Left renal pelvis (tissue), 4 donors: ENCODE measurements at regions not wholly inside any gene's neighbourhood (a gene's known extent, or its start where the extent isn't known, plus 50 kb on each side); places are given as distances from the start of the nearest gene placed in this dataset.
"Not testable (repeated sequence)": the region's sequence is repeated elsewhere in the genome, so short reads cannot be mapped to it uniquely, and the experiment has no call there.

Source experiments
- DNase-seq, 4 donors: peaks; one replicate each; pipeline ENCODE4 v3.0.0-alpha.2; 2013; ENCODE audit warnings: low read depth in 4 of 4, low spot score in 3 of 4

DNA sequence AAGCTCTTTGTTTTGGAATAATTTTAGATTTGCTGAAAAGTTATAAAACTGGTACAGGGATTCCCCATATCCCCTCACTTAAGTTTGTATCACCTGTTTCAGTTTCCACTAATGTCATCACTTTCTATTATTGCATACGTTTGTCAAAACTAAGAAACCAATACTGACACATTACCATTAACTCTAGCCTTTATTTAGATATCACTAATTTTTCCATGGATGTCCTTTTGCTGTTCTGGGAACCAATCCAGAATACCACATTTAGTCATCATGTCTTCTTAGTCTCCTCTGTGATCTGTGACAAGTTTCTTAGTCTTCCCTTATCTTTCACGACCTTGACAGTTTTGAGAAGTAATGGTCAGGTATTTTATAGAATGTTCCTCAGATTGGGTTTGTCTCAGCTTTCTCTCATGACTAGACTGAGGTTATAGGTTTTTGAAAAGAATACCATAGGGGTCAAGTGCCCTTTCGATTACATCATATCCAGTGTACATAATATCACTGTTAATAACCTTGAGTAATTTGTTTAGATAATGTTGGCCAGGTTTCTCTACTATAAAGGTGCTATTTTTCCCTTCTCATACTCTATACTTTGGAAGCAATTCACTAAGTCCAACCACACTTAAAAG is 51.9 kb upstream of the NMUR2 start:
- DNase-seq = no peak

DNA sequence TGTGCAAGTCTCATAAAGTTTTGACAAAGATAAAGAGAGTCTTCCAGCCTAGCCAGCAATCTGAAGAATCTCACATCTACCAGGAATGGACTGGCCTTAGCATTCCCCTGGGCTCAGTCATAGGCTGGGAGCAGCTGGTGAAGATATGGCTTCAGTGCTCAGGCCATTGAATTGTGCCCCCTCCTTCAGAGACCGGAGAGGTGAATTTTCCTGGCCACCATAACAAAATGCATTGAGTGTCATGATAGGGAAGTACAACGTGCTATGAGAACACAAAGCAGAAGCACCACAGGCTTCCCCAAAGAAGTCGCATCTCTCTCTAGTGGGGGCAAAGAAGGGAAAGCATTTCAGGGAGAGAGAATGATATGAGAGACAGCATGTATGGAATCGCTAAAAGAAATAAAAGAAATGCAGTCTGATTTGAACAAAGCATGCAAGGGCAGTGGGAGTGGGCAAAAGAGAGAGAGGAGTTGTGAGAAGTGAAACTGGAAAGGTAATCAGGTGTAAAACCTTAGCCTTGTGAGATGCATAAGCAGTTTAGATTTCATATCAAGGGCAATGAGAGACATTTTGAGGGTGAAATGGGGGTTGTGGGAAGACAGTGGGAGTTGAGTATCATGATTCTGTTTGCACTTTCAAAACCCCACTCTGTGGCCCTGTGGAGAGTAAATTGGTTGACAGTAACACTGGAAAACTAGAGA is 57.1 kb upstream of the NMUR2 start:
- DNase-seq = no peak

DNA sequence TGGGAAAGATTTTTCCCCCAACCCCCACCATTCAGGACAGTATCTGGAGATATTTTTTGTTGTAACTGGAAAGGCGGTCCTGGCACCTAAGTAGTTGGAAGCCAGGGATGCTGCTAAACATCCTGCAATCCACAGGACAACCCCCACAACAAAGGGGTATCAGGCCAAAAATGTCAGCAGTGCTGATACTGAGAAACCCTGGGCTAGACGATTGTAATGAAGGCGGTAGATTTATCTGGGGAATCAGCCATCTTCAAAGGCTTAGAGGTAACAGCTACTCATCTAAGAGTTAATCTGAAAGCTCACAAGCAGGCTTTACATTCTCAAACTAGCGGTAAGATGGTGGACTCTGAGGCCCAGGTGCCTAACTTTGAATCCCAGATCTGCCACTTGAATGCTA is 59.0 kb upstream of the NMUR2 start:
- no peak for DNase-seq

DNA sequence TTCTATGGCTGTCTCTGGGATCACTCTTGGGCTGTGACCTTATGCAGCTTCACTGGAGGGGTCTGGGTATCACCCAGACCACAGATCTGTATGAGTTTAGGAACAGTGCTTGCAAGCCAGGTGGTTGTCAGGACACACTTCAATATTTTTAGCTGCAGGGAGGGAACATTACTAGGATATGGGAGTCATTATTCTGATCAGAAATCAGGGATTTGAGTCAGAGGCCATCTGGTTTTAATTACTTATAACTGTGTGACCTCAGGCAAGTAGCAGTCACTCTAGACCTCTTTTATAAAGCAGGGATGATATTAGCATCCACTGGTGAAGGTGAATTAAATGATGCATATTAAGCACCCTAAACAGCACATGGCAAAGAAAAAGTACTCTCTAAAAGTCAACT is 60.1 kb upstream of the NMUR2 start:
- no peak for DNase-seq

DNA sequence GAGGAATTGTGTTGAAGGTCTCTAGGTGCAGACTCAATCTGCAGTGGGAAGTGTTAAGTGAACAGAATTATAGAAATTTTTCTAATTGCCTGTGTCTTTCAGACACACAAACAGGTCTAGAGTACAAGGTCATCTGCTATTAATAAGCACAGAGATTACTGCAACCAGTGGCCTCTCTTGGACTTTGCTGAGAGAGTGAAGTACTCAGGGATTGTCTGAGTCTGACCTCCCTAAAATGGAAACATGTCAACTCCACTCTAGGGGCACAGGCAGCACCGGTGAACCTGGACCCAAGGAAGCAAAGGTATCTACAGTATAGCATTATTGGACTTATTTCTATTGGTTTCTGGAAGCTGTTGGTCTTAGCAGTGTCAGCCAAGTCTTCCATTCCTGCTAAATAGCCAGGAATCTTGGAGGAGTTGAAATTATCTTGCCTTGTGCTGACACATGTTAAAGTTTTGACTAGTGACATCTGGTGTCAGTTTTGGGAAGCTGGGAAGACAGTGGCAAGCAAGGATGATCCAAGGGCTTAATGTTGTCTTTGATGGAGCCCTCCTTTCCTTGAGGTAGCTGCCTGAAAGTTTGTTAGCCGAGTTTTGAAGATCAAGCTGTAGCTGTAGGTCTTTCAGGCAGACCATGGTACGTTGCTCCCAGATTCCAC is 61.1 kb upstream of the NMUR2 start:
- no peak for DNase-seq

DNA sequence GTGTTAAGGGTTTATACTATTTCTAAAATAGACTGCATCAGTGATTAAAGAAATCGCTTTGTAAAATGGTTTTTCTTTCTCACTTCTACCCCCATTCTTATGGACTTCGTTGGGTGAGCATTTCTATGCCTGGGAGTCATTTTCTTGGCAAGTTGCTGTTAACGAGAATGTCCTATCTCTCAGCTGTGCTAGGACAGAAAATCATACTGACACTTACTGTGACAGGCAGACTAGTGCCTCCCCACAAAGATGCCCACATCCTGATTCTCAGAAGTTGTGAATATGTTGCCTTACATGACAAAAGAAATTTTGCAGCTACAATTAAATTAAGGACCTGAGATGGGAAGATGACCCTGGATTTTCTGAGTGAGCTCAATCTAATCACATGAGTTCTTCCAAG is 65.1 kb upstream of the NMUR2 start:
- no peak for DNase-seq

DNA sequence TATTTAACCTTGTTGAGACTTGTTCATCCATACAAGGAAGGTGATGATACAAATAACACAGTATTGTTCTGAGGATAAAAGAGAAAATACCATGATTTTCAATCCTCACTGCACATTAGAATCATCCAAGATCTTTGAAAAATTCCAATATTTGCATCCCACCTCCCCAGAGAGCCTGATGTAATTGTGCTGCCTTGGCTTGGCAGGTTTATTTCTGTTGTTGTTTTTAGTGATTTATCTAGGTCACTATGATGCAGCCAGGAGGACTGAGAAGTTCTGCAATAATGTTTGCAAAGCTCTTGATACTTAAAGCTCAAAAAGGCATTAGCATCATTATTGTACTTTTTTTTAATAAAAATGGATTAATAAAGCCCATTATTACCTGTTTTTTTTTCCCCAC is 67.0 kb upstream of the NMUR2 start:
- DNase-seq = no peak

DNA sequence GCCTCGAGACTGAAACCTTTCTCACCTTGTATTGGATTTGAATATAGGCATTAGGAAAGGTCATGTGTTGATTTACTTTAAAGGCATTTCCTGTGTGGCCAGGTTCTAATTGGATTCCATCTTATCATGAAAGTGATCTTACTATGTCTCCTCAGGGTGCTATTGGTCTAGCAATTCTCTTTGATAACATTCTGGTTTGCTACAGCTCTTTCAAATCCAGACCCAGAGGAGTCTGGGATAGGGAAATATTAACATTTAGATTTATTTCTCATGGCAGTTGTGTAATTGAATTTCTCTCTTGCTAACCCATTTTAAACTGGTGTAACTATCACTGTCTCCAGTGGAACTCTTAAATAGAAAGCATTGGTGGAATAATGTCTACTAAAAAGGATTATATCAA is 69.9 kb upstream of the NMUR2 start:
- DNase-seq = no peak

DNA sequence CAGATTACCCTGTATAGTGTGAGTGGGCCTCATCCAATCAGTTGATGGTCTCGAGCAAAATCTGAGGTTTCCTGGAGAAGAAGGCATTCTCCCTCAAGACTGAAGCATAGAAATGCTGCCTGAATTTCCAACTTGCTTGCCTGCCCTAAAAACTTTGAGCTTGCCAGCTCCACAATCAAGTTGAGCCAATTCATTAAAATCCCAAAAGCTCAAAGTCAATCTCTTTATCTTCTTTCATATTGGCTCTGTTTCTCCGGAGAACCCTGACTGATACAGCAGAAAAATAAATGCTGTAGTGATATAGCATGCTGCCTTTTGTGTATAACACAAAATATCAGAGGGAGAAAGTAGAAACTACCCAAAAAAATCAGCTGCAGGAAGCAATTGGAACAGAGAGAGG is 72.5 kb upstream of the NMUR2 start:
- DNase-seq = no peak

DNA sequence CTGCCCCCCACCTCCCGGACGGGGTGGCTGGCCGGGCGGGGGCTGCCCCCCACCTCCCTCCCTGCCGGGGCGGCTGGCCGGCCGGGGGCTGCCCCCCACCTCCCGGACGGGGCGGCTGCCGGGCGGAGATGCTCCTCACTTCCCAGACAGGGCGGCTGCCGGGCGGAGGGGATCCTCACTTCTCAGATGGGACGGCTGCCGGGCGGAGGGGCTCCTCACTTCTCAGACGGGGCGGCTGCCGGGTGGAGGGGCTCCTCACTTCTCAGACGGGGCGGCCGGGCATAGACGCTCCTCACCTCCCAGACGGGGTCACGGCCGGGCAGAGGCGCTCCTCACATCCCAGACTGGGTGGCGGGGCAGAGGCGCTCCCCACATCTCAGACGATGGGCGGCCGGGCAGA is 74.8 kb upstream of the NMUR2 start:
- DNase-seq = not testable (repeated sequence)

DNA sequence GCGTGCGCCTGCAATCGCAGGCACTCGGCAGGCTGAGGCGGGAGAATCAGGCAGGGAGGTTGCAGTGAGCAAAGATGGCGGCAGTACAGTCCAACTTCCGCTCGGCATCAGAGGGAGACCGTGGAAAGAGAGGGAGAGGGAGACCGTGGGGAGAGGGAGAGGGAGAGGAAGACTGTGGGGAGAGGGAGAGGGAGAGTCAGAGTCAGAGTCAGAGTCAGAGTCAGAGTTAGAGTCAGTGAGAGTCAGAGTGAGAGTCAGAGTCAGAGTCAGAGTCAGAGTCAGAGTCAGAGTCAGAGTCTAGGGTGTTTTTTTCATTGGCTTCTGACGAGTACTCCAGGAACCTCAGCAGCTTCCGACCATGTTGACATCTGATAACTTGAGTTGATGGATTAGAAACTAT is 75.6 kb upstream of the NMUR2 start:
- not testable (repeated sequence) for DNase-seq

DNA sequence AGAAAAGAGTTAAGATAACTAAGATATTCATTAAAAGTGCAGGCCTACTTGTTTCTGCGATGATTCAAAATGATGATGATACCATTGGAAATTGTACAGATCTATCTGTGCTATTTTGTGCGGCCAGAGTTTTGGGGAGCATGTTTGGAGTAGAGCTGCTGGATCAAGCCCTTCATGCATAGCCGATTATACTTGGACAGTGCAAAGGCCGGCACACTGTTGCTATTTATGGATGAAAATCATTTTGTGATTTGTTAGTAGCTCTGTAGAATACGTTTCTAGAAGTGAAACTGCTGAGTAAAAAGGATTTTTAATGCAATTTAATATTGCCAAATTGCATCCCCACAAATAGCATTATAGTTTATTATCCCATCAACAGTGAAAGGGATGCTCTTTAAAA is 82.1 kb upstream of the NMUR2 start:
- DNase-seq = no peak

DNA sequence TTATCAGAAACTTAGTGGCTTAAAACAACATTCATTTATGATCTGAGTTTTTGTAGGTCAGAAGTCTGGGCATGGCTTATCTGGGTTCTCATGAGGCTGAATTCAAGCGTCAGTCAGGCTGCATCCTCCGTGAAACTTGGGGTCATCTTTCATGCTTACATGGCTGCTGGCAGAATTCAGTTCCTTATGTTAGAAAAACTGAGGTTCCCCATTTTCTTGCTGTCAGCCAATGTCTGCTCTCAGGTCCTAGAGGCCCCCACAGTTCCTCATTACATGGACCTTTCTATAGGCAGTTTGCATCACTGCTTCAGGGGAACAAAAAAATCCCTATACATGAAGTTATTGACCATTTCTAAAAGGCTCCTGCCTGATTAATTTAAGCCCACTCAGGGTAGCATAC is 83.8 kb upstream of the NMUR2 start:
- DNase-seq = no peak

DNA sequence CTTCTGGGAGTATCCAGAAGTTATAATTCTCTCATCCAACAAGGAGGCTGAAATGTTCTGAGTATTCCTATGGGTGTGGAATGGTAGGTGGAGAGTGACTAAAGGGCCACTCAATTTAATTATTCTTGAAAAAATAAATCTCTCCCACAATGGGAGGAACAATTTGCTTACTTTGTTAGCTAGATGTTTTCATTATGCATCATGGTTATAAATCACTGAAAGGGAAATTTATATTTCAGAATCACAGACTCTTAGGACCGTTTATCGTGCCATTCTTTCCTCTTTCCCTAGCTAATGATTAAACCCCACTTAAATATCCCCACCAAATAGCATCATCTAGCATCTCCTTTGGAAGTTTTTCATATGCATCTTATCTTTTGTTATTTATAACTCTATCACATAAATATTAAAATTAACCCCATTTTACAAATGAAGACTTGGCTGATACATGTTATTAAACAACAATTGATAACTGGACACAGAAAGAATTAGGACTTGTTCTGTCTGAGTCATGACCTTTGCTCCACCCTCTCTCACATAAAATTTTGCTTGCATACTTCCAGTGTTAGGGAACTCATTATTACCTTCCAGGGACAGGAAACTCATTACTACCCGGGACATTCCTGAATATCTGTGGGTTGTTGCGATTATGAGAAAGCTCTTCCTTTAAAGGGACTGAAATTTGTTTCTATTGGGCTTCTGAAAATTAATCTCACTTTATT is 94.9 kb upstream of the NMUR2 start:
- DNase-seq = no peak

DNA sequence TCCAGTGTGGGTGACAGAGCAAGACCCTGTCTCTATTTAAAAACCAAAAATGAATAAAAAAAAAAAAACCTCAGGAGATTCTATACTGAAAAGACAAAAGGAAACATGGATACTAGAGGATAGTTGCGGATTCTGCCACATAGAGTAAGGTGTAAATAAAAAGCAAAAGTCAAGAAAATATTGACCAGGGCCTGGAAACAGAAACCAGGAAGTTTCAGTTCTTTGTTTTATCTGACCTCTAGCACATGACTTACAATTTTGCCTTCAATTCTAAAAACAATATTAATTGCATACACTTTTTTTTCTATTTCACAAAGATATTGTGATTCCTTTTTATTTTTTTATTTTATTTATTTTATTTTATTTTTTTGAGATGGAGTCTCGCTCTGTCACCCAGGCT is 96.2 kb upstream of the NMUR2 start:
- DNase-seq = no peak

DNA sequence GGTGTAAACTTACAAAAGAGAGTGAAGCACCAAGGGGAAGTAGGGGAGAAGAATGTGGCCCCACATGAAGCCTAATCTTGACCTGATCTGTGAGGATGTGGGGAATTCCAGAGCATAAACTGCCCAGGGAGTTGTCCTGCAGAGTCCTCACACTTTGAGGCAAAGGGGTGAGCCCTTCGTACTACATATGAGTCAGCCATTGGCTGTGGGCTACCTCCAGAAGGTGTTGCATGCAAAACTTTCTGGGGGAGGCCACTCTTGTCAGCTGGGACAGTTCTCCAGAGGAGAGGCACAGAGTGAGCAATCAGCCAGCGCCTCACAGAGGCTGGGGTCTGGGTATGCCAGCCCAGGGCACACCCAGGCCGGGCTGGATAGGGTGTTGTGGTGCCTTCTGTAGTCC is 98.1 kb upstream of the NMUR2 start:
- no peak for DNase-seq

DNA sequence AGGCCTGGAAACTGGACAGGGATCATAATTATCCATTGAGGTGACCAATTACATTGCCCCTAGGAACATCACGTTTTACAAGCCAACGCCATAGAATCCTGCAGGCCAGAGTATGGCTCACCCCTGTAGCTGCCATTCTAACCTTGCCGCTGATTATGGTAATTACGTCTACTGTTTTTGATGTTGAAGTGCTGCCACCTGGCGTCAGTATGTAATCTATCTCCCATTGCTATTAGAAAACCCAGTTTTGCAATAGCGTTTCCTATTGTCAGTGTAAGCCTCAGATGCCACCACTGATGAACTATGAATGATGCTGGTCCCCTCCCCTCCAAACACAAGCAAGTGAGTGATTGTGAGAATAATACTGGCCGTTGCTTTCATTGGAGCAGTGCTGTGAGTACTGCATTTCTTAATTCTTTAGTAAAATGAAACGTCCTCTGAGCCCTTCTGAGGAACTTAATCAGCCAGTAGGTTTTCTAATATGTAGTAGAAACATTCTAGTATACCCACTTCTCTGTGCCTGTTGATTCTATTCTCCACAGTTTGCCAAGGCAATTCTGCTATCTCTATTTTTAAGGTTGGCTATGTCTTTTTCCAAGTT is 100.5 kb upstream of the NMUR2 start:
- DNase-seq = peak in 1 of 4 donors; percentile 30

DNA sequence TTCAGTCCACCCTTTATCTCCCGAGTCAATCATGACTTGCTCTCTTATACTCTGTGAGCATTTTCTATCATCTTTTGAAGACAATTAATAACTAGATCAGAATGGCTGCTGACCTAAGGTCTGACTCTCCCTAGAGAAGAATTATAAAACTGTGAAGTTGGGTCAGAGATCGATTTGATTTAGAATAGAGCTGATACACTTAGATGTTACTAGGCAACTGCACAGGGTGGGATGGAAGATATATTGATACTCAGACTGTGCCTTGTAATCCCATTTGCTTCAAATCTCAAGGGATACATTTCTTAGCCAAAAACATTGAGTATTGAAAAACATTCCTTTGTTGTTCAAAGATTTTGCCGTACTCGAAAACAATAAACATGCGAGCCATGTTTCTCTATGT is 106.0 kb upstream of the NMUR2 start:
- DNase-seq = no peak

DNA sequence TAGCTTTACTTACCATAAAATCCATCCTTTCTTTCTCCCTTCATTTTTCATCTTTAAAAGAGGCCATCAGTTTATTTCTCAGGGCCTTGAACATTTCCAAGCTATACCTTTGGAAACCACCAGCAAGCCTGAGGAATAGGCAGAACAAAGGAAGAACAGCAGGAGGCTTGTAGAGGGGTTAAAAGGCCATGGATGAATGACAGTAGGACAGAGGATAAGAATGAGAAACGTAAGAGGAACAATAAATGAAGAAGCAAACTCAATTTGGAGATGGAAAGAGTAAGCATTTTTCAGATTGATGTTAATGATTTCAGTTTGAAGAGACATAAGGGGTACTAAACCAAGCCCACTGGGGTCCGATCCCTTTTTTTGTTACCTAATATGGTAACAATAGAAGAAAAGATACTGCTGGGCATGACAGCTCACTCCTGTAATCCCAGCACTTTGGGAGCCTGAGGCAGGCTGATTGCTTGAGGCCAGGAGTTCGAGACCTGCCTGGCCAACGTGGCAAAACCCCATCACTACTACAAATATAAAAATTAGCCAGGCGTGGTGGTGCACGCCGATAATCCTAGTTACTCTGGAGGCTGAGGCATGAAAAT is 106.6 kb upstream of the NMUR2 start:
- no peak for DNase-seq

DNA sequence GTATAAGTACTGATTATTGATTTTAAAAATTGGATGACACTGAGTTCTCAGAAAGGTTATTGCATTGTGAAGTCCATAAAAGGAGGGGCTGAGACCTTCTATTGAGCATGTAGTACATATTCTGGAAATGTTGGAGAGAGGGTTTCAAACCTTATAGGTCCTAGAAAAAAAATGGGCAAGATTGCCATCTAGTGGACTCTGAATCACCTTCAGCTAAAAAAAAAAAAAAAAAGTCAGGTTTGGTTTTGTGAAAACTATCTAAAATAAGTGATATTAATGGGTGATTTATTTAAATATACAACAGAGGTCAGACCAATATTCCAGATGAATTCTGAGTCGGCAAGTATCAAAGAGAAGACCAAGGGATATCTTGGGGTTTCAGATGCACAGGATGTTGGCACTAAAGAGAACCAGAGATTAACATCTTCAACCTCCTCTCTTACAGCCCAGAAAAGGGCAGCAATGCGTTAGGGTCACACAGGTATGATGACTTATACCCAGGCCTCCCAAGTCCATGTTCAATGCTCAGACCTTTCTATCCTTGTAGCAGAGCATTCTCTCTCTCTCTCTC is 109.8 kb upstream of the NMUR2 start:
- DNase-seq = no peak

DNA sequence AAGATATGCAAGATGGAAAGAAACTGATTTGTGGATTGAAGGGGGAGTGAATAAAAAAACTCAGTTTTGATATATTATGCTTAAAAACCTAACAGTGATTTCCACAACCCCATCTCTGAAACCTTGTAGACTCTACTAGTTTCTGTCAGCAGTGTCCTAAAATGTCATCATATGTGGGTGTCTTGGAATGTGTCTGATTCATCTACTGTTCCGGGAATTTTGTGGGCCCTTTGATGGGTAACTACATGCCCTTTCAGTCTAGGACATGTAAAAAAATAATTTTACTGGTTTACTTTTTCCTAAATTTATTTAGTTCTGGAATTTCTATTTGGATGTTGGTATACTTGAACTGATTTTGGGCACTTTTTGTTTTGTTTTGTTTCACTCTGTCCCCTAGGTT is 118.9 kb upstream of the NMUR2 start:
- DNase-seq = no peak
